Left renal pelvis (tissue), 4 donors: ENCODE measurements at regions not wholly inside any gene's neighbourhood (a gene's known extent, or its start where the extent isn't known, plus 50 kb on each side); places are given as distances from the start of the nearest gene placed in this dataset.
"Not testable (repeated sequence)": the region's sequence is repeated elsewhere in the genome, so short reads cannot be mapped to it uniquely, and the experiment has no call there.

Experiments
- DNase-seq, 4 donors: peaks; one replicate each; pipeline ENCODE4 v3.0.0-alpha.2; 2013; ENCODE audit warnings: low read depth in 4 of 4, low spot score in 3 of 4

DNA sequence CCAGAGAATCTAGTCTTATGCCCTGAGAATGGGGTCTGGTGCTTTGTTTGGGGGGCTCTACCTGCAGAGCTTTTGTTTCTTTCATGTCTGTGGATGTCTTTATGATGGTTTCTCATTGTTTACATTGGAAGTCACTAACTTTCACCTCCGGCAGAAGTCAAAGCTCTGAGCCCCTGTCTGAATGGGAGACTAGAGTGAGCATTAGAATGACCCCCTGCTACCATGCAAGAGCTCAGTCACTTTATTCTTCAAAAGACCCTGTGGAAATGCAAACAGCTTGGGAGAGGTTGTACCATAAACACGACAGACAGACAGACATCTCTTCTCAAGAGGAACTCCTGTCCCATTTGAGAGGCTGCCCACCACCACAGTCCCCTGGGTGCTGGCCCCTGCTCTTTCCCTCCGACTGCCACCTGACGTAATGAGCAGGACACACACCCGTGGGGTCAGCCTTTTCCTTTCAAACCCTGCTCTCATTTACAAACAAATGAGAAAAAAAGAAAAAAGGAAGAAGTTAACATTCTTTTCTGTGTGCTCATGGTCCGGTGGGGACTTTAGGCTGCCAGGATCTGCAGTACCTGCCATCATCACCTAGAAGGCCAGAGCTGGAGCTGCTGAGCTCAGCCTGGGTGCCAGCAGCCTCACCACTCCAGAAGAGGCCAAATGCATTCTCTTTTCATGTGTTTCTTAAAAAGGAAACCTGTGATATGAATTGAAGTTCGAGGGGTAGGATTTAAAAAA, 91.6 kb downstream of the FZD1 start:
- no peak for DNase-seq

DNA sequence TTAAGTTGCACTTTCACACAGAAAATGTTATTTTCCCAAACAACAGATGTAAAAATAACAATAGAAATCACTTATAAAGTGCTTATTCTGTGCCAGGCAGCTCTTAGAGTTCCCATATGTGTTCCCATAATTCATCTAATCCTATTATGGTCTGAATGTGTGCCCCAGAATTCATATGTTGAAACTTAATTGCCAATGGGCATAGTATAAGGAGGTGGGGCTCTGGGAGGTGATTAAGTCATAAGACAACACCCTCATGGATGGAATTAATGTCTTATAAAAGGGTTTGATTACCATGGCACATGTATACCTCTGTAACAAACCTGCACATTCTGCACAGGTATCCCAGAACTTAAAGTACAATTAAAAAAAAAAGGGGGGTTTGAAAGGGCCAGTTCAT, 92.7 kb downstream of the FZD1 start:
- no peak for DNase-seq

- no peak for DNase-seq
Observed at GRCh38 chr7:91357379-91357778, 93.1 kb downstream of the FZD1 start.

GRCh38 chr7:91357901-91358300, 93.7 kb downstream of the FZD1 start:
- DNase-seq = no peak

DNA sequence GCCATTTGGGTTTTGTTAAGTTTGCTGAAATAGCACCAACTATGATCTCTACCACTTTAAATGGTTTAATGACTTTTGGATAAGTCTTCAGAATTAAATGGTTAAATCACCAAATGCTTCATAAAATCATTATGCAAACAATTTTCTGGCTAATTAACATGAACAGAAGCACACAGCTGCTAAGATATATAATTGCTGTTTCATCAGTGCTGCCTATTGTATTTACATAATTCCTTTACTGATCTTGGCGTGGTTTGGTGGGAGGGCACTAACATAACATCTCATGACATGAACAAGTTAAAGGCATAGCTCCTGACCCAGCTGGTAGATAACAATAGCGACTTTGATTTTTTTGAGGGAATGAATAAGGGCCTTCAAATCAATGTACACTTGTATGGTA, 94.1 kb downstream of the FZD1 start:
- no peak for DNase-seq

DNA sequence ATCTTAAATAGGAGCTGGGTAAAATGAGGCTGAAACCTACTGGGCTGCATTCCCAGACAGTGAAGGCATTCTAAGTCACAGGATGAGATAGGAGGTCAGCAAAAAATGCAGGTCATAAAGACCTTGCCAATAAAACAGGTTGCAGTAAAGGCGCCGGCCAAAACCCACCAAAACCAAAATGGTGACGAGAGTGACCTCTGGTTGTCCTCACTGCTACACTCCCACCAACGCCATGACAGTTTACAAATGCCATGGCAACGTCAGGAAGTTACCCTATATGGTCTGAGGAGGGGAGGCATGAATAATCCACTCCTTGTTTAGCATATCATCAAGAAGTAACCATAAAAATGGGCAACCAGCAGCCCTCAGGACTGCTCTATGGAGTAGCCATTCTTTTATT, 100.9 kb downstream of the FZD1 start:
- not testable (repeated sequence) for DNase-seq

- no peak for DNase-seq
Observed at GRCh38 chr7:91366091-91366490, 101.9 kb downstream of the FZD1 start.

DNA sequence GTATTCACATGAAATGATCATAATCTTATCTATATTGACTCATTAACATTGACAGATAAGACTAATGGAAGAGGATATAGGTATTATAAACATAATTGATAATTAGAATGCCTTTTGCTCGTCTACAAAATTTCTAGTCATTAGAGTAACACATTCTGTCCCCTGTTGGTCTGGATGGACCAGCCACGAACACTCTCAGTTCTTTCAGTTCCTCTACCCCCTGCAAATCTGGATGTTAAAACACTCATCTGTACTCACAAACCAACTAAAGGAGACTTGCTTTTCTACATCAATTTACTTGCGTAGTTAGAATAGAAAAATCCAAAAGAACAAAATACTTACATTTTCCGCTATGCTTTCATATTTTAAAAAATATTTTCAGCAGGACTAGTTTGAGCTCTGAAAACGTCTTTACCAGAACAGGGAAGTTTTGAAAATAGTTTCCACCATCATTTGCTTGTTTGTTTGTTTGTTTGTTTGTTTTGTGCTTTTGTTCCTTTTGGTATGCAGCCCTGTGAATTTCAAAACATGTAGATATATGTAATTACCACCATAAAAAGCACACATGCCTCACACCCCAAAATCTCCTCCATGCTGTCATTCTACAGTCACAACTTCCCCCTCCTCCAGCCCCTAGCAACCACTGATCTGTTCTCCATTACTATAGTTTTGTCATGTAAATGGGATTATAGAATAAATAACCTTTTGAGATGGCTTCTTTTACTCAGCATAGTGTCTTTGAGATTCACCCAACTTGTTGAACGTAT, 103.8 kb downstream of the FZD1 start:
- no peak for DNase-seq

DNA sequence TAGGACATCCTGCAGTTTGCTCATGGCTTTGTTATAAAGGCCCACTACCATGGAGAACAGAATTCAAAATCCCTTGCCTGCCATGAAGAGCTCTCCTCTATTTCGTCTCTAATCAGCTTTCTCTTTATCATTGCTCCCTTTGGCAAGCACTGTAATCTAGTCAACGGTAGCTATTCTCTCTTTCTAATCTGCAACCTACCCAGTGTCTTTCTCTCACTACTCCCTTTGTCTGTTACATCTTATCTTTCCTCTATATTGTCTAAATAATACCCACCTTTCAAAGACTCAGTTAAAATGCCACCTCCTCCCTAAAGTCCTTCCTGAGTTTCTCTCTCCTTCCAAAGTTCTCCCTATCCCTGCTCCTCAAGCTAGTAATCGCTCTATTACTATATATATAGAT, 108.1 kb downstream of the FZD1 start:
- DNase-seq = no peak

DNA sequence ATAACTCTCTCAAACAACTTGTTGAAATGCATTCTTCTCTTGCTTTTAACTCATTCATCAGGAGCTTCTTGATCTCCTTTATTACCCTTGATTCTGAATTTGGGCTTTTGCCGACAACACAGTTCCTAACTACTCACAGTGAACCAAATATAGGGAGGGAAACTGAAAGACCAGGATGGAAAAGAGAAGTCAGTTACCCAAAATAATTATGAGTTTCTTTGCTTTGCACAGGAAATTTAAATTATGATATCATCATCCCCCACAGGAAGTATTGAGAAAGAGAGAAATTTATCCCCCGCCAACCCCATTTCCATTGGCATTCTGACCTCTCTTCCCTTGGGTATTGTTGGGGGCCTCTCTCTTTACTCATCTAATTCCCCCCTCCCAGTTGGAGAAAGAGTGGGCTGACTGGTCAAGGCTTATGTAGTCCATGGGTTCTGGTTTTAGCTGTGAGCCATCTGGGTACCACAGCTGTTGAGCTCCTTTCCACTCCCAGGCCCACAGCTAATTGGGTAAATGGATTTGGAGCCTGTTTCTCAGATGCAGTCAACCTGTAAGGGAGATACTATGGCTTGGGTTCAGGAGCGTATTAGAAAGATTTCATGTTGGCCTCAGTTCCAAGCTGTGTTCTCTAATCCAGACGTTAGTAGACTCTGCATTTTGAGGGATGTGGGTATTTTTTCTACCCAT, 109.0 kb downstream of the FZD1 start:
- DNase-seq = no peak

DNA sequence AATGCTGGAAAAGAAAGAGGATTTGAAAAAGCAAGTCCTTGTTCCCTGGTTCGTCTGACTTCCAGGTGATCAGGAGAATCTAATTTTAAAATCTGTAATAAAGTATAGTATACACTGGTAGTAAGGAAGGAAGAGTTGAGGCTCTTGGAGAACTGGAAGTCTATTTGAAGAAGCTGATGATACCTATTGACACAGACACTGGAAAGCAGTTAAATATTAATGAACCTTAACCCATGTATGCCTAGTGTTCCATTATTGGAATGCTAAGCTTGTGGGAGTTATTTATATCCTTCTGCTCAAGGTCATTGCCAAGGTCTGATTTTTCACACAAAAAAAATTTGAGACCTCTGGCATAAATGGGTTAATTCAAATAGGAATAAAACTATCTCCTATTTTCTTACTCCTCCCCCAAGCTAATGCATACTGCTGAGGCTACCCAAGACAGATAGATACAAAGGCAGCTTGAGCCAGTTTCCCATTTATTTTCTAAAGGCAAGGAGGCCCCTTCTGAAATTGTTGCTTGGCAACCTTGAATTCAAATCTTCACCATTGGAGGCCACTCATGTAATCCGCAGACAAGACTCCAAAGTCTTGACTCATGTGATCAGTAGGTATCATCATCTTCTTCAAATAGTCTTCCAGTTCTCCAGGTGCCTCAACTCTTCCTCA, 110.2 kb downstream of the FZD1 start:
- DNase-seq = no peak

DNA sequence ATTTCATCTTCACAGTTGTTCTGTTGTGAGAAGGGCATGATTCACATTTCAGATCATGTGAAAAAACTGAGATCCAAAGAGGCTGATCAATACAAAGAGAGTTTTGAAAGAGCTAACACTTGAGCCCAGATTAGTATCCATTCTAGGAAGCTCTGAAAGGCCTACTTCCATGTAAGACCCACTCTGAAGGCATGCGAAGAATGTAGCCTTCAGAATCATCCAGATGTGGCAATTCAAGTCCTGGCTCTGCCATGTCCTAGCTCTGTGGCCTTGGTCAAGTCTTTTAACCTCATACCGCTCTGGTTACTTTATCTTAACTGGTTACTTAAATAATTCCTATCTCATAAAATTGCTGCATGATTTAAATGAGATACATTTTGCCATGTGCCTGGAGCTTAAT, 111.1 kb downstream of the FZD1 start:
- no peak for DNase-seq

GRCh38 chr7:91378131-91378530, 113.9 kb downstream of the FZD1 start:
- no peak for DNase-seq

DNA sequence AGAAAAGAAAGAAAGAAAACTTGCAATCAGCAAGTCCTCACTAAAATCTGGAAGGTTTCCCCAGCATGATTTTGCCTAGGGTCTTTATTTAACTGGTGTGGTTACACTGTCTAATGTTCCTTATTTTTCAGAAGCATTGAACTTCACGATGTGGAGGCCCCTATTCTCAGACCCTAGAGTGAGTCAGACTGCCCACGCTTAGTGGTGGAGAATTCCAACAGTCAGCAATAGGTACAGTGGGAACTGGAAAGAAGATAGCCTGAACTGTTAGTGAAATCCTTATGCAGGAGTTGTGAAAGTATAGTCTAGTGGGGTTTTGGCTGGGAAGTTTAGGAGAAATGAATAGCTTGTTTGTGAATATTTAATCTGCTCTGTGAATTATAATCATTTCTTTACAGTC, 115.0 kb downstream of the FZD1 start:
- no peak for DNase-seq

DNA sequence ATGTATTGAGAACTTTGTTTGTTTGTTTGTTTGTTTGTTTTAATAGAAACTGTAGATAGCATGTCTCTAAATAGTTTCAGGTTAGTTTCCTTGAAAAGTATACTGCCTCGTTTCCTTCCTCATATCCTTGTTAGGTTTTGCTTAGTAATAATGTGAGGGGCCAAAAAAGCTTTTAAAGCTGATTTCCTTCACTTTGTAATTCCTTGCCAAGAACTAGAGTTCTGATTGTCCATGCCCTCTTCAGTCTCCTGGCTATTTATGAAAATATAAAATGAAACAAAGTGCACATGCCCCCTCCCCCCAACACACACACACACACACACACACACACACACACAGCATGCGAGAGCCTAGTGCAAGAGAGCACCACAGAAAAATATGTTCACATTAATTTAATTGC, 115.8 kb downstream of the FZD1 start:
- DNase-seq = no peak

DNA sequence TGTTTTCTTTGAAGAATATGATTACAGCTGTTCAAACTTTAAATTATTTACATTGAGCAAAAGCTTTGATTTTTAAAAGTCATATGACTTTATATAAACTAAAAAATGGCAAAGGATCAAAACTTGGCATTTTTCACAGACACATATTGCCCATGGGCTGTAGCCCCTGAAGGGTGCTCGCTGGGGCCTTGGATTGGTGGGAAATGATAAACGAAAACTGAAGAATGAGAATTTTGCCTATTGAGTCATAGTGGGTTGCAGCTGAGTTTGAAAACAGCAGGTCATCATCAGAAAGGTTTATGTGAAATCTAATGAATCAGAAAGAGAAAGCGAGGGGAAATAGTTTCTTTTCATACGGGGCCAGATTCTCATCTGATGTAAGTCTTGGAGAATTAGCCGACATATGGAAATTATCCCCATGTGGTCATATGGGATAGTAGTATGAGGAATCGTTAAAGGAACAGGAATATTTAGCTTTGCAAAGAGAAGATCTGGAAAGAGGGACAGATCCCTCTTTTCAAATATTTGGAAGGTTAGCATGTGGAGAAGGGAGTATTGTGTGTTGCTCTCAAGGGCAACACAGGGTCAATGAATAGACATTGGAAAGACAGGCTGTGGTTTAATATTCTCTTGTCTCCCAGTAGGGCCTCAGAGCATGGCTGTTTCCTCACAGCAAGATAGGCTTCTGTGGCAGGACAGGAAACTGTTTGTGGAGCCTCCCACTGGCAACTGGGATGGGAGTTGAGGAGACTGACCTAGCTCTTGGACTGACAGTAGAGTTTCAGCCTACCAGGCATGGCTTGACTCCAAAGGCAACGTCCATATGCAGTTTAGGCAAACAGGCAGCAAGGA, 119.0 kb downstream of the FZD1 start:
- peak in 2 of 4 donors; percentile 21 to 29 for DNase-seq

- no peak for DNase-seq
Observed at GRCh38 chr7:91383905-91384274, 119.7 kb downstream of the FZD1 start.

- DNase-seq = not testable (repeated sequence)
Observed at GRCh38 chr7:91394757-91395156, 130.5 kb downstream of the FZD1 start.

DNA sequence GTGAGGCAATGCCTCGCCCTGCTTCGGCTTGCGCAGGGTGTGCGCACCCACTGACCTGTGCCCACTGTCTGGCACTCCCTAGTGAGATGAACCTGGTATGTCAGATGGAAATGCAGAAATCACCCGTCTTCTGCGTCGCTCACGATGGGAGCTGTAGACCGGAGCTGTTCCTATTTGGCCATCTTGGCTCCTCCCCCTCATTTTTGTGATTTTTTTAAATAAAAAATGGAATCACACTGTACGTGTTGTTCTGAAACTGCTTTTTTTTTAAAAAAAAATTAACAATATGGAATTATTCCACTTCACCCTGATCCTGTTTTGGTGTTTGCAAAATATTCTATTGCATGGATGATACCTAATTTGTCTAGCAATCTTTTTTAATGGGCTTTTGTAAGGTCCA, 131.1 kb downstream of the FZD1 start:
- DNase-seq = not testable (repeated sequence)

DNA sequence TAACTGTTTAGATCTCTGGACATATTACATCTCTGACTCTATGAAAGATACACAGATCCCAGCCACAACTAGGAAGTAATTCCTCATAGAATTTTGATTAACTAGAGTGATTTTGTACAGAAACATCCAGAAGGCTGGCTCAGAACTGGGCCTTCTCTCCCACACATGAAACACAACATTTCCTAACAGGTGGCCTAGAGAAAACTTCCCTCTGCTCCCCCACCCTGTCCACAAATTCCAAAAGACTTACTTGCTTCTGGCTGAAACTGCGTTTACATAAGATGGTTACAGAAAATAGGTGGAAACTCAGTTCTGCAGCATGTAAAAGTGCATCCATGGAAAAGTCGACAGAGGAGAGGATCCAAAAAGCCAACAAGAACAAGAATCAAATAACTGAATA, 132.9 kb downstream of the FZD1 start:
- DNase-seq = no peak
